ENCODE measurements at regions not wholly inside any gene's neighbourhood (a gene's known extent, or its start where the extent isn't known, plus 50 kb on each side); places are given as distances from the start of the nearest gene placed in this dataset.

DNA sequence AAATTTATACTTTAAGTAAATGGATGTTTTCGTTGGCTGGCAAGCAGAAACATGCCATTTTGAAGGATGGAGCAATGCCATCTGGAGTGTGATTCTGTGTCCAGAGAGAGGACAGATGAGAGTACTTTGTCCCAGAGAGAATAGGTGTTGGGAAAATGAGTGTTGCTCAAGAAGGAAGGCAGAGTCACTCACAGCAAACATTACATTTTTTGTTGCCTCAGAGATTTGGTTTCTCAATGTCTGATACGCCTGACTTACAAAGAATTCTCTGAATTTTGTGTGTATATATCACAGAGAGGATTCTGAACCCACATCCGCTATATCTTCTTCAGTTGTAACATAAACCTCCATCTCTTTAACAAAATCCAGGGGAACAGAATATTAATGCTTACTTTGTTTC, 102.8 kb upstream of the PCDH18 start:
- H3K4me1 ChIP-seq (replicated peaks): no peaks in the 10 kb centered on the region
- H3K4me3 ChIP-seq: no peak overlapping the region
- no peaks in the 10 kb centered on the region for H3K9me3 ChIP-seq (replicated peaks)
- H3K27ac ChIP-seq: no peak overlapping the region
- H3K36me3 ChIP-seq: no peaks in the 10 kb centered on the region
- H3K27me3 ChIP-seq (replicated peaks): no peaks in the 10 kb centered on the region
- no peak for DNase-seq (ENCODE audit: low read depth in 1 of 2, low spot score in 2 of 2)

DNA sequence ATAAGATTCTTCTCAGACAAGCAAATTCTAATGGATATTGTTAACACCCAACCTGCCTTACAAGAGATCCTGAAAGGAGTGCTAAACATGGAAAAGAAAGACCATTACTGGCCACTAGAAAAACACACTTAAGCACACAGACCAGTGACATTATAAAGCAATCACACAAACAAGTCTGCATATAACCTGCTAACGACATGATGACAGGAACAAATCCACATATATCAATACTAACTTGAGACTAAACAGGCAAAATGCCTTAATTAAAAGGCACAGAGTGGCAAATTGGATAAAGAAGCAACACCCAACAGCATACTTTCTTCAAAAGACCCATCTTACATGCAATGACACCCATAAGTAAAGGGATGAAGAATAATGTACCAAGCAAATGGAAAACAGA, 100.5 kb upstream of the PCDH18 start:
- H3K9me3 ChIP-seq (replicated peaks): no peaks in the 10 kb centered on the region
- no peaks in the 10 kb centered on the region for H3K27me3 ChIP-seq (replicated peaks)
- no peak for DNase-seq (ENCODE audit: low read depth in 1 of 2, low spot score in 2 of 2)
- no peaks in the 10 kb centered on the region for H3K36me3 ChIP-seq
- H3K27ac ChIP-seq: no peak overlapping the region
- no peak overlapping the region for H3K4me3 ChIP-seq
- H3K4me1 ChIP-seq (replicated peaks): no peaks in the 10 kb centered on the region

DNA sequence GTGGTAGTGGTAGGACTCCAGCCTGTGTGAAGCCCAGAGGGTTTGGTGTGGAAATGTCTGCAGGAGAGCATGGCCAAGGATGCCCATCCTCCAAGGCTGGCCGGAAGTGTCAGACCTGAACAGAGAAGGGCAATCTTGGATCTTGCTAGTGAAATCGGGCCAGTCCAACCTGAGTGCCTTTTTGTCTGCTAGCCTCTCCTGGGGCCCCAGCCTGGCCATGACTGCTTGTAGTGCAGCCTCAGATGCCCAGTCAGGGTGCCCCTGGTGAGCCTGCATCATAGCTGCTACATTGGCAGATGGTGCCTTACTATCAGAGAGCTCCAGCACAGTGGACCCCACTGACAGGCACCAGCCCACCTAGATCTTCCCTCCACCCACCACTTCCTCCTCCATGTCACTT, 99.3 kb upstream of the PCDH18 start:
- no peak for DNase-seq (ENCODE audit: low read depth in 1 of 2, low spot score in 2 of 2)
- H3K9me3 ChIP-seq (replicated peaks): no peaks in the 10 kb centered on the region
- H3K4me3 ChIP-seq: no peak overlapping the region
- no peak overlapping the region for H3K27ac ChIP-seq
- H3K27me3 ChIP-seq (replicated peaks): no peaks in the 10 kb centered on the region
- no peaks in the 10 kb centered on the region for H3K4me1 ChIP-seq (replicated peaks)
- H3K36me3 ChIP-seq: no peaks in the 10 kb centered on the region

DNA sequence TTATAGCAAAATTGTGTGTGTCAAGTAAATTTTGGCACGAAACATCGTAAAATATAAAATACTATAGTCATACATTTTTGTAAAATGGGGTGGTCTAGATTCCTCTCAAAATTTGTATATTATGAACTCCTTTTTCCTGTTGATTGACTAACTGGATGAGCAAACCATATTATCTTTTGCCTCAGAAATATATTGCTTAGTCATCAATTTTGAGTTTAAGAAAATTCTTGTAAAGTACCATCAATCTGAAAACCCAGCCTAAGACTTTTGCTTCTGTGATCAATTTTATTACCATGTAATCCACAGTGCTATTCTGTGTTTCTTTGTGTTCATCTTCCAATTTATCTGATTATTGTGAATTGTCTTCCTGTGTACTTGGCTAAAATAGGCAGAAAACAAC, 98.0 kb upstream of the PCDH18 start:
- no peaks in the 10 kb centered on the region for H3K27me3 ChIP-seq (replicated peaks)
- no peaks in the 10 kb centered on the region for H3K9me3 ChIP-seq (replicated peaks)
- H3K36me3 ChIP-seq: no peaks in the 10 kb centered on the region
- H3K4me3 ChIP-seq: no peak overlapping the region
- H3K27ac ChIP-seq: no peak overlapping the region
- no peaks in the 10 kb centered on the region for H3K4me1 ChIP-seq (replicated peaks)
- DNase-seq (ENCODE audit: low read depth in 1 of 2, low spot score in 2 of 2): no peak

DNA sequence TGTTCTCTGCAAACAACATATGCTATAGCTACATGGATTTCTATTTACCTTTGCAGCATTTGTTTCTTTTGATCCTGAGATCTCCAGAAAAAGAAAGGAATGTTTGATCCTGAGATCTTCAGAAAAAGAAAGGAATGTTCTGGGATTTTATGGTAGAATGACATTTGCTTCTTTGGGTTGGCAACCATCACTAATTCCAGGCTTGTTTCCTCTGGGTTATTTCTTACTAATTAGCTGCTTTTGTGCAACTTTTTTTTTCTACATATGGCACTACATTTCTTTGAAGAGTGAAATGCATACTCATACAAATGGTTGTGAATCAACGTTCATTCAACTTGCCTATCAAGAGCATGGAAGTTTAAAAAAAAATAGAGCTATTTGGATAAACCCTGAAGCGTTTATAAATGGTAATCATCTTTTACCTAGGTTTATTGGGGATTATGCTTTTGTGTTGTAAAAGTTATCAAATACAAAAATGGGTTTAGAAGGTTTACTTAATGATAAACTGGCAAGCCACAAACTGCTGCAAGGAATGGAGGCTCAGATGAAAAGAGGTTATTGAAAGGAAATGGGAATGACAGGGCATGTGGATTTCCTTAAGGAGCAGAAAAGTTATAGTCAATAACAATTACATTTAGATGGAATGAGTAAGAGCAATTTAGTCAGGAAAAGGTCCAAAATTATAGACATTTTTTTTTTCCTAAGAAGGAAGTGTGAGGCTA, 95.6 kb upstream of the PCDH18 start:
- Histone ChIP-seq H3K27me3 (replicated peaks) (no peaks in the 10 kb centered on the region), H3K27ac (no peak overlapping the region), H3K4me3 (no peak overlapping the region), H3K4me1 (replicated peaks) (no peaks in the 10 kb centered on the region), H3K9me3 (replicated peaks) (no peaks in the 10 kb centered on the region), H3K36me3 (no peaks in the 10 kb centered on the region)
- DNase-seq (ENCODE audit: low read depth in 1 of 2, low spot score in 2 of 2): no peak

DNA sequence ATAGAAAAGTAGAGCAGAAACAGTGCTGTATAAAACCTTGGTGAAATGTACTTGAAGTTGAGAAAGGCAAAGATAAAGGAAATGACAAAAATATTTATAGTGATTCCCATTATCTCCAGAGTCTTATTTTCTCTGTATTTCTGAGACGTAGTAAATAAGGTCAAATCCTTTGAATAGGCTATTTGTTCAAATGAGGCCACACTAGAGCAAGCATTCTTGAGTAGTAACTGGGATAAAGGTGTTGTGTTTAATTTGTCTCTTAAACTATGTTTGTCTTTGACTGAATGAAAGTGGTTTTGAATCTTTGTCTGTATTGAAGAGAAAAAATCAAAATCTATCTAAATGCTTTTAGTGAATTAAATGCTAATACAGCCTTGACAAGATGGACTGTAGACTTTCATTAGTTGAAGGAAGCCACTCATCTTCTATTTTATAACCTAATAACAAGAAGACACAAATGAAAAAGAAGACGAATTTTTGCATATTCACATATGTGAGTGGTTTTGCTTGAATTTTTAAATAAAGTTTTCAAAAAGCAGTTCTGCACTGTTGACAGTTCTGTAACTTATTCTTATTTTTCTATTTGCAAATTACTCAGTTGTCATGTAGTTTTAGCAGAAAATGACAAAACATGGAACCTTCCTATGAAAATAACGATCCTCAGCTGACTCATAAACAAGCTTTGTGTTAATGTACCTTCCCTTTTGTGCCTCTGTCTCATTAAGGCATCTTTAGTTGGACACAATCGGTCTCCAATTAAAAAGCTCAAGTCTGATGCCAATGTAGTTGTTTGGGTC, 94.8 kb upstream of the PCDH18 start:
- Histone ChIP-seq H3K36me3 (no peaks in the 10 kb centered on the region), H3K4me1 (replicated peaks) (no peaks in the 10 kb centered on the region), H3K27me3 (replicated peaks) (no peaks in the 10 kb centered on the region), H3K4me3 (no peak overlapping the region), H3K9me3 (replicated peaks) (no peaks in the 10 kb centered on the region), H3K27ac (no peak overlapping the region)
- no peak for DNase-seq (ENCODE audit: low read depth in 1 of 2, low spot score in 2 of 2)

DNA sequence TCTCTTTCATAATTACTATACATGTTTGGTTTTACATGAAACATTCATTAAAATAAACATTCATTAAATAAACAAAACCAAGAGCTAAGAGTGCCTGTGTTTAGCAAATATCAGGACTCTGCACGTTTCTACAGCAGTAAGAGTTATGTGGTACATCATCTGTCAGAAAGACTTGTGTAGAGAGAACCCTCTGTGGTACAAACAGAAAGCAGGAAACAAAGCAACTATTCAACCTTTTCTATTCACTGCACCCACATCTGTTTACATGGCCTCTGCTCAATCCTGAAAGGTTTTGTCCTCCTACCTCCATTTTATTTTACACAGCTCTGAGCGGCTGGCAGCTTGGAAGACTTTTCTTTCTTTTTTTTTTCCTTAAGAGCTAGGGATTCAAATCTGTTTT, 90.7 kb upstream of the PCDH18 start:
- Histone ChIP-seq H3K9me3 (replicated peaks) (no peaks in the 10 kb centered on the region), H3K27ac (no peak overlapping the region), H3K4me1 (replicated peaks) (no peaks in the 10 kb centered on the region), H3K4me3 (no peak overlapping the region), H3K36me3 (no peaks in the 10 kb centered on the region), H3K27me3 (replicated peaks) (no peaks in the 10 kb centered on the region)
- DNase-seq (ENCODE audit: low read depth in 1 of 2, low spot score in 2 of 2): peak in 1 of 2 experiments; percentile 13

DNA sequence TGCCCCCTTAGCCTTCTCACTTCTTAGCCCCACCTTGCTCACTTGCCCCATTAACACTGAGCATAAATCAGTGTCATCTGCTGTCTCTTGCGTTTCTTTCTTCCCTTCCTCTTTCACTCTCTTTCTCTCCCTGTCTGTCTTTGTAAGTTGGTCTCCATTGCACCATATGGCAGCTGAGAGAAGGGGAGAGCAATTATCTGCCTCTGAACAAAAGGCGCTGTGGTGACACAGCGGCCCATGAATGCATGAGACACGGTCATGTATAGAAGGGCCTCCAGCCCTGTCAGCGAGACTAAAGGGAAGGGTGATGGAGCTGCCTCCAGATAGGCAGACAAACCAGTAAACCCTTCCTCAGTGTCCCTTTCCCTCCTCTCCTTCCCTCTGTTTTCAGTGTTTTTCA, 88.8 kb upstream of the PCDH18 start:
- Histone ChIP-seq H3K4me3 (no peak overlapping the region), H3K9me3 (replicated peaks) (no peaks in the 10 kb centered on the region), H3K27ac (no peak overlapping the region), H3K27me3 (replicated peaks) (no peaks in the 10 kb centered on the region), H3K36me3 (no peaks in the 10 kb centered on the region), H3K4me1 (replicated peaks) (no peaks in the 10 kb centered on the region)
- DNase-seq (ENCODE audit: low read depth in 1 of 2, low spot score in 2 of 2): no peak

DNA sequence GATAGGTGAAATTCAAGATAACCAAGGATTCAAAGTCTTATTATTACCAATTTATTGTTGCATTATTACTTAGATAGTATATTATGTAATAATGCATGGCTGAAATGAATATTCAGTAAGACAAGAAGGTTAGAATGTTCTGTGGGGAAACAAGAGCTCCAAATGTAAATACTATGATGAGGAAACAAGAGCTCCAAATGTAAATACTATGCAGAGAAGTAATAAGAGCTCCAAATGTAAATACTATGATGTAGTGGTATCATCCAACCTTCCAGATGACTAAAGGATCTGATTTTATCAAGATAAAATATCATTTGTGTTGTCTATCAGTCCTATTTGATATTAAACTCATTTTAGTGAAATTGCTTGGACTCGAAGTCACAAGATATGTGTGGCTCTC, 82.2 kb upstream of the PCDH18 start:
- Histone ChIP-seq H3K36me3 (no peaks in the 10 kb centered on the region), H3K9me3 (replicated peaks) (no peaks in the 10 kb centered on the region), H3K27me3 (replicated peaks) (no peaks in the 10 kb centered on the region), H3K4me3 (no peak overlapping the region), H3K27ac (no peak overlapping the region), H3K4me1 (replicated peaks) (peaks cover 5% of the 10 kb centered on the region)
- no peak for DNase-seq (ENCODE audit: low read depth in 1 of 2, low spot score in 2 of 2)

DNA sequence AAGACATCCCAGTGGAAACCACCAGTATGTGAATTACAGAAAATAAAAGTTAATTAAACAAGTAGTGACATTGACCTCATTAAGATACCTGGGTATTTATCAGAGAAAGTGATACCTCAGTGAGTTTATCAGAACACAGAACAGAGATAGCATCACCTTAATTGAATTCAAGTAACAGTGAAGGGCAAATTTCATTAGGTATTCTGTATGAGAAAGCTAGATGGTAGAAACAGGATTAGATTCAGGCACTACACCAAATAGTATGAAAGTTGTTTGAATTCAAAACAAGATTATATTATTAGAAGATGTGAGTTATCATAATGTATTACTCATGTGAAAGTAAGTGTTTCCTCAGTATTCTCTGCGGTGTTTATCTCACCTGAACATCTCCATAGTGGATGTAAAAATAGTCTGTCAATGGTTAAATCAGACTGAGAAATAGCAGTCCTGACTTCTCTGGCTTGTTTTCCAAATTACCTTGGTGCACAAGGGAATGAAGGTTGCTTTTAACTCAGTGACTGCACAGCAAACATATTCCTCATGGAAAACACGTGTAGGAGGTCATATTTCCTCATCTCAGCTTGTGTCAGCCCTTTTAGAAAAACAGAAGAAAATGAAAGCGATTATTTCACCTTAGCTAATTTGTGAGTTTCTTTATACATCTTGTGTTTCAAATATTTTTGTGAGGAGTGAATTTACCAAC, 79.9 kb upstream of the PCDH18 start:
- Histone ChIP-seq H3K9me3 (replicated peaks) (no peaks in the 10 kb centered on the region), H3K27ac (no peak overlapping the region), H3K4me1 (replicated peaks) (peaks cover 6% of the 10 kb centered on the region), H3K27me3 (replicated peaks) (no peaks in the 10 kb centered on the region), H3K36me3 (no peaks in the 10 kb centered on the region), H3K4me3 (no peak overlapping the region)
- DNase-seq (ENCODE audit: low read depth in 1 of 2, low spot score in 2 of 2): no peak

DNA sequence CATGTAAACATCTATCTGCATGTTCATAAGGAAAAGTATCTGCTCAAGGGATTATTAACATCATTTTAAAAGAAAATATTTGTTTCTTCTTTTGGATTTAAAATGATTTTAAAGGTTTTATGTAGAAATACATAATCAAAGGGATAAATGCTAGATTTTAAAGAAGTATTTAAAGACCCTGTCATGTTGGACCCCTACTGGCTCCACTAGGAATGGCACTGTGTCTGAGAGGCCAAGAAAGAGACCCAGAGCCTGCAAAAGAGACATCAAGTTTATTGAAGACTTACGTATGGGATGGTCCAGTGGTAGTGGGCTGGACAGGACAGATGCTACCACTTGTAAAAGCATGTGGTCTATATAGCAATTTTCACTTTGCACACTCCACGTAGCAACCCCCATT, 78.7 kb upstream of the PCDH18 start:
- Histone ChIP-seq H3K27me3 (replicated peaks) (no peaks in the 10 kb centered on the region), H3K9me3 (replicated peaks) (no peaks in the 10 kb centered on the region), H3K27ac (no peak overlapping the region), H3K36me3 (no peaks in the 10 kb centered on the region), H3K4me3 (no peak overlapping the region), H3K4me1 (replicated peaks) (peaks cover 6% of the 10 kb centered on the region)
- DNase-seq (ENCODE audit: low read depth in 1 of 2, low spot score in 2 of 2): no peak

DNA sequence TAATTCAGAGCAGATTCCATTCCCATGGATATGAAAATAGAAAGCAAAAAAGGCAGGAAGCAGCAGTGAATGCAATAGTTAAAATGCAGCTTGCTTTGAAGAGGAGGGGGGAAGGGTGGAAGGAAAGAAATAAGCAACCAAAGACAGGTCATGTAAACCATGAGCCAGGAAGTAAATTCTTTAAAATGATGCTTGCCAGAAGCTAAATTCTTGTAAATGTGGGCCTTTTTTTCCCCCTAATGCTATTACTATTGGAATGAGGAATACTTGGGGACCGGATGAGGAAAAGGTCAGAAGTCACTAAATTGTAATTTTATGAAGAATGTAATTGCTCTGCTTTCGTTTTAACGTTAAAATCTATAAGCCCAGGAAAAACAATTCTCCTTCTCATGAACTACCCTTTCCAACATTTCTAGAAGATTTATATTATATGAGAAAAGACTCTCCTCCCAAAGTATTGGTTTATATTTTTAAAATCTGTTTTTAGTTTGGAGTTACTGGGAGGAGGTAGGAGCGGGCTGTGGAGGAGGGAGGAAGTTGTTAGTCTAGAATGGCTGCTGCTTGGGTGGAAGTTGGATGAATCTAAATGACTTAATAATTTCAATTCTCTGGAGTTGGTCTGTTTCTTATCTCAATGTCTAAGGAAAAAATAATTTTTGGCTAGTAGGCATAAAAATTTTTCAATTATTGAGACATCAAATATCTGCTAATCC, 77.6 kb upstream of the PCDH18 start:
- peak overlapping the region; percentile 52 for H3K27ac ChIP-seq
- H3K4me3 ChIP-seq: no peak overlapping the region

DNA sequence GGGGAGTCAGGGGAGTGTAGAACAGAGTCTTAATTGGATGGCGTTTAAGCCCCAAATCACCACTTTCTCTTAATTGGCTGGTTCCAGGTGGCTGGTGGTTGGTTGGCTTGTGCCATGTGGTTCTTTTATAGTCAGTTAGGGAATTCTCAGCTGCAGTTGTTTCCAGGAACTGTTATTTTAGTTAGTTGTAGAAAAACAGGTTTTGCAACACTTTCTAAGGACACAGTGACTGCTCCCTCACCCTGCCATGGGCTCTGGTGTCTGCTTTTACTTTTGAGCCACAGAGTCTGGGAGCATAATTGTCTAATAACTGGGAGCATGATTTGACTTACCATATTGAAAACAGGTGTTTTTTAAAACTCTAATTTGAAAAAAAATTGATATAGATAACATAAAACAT, 75.8 kb upstream of the PCDH18 start:
- no peaks in the 10 kb centered on the region for H3K9me3 ChIP-seq (replicated peaks)
- DNase-seq (ENCODE audit: low read depth in 1 of 2, low spot score in 2 of 2): no peak
- H3K4me1 ChIP-seq (replicated peaks): peaks cover 6% of the 10 kb centered on the region
- no peak overlapping the region for H3K4me3 ChIP-seq
- no peak overlapping the region for H3K27ac ChIP-seq
- no peaks in the 10 kb centered on the region for H3K36me3 ChIP-seq
- no peaks in the 10 kb centered on the region for H3K27me3 ChIP-seq (replicated peaks)

More for the DNA sequence above, 77.6 kb upstream of the PCDH18 start:
- Histone ChIP-seq H3K4me1 (replicated peaks) (peaks cover 6% of the 10 kb centered on the region), H3K9me3 (replicated peaks) (no peaks in the 10 kb centered on the region), H3K36me3 (no peaks in the 10 kb centered on the region), H3K27me3 (replicated peaks) (no peaks in the 10 kb centered on the region)
- peak in 1 of 2 experiments; percentile 30 for DNase-seq (ENCODE audit: low read depth in 1 of 2, low spot score in 2 of 2)

DNA sequence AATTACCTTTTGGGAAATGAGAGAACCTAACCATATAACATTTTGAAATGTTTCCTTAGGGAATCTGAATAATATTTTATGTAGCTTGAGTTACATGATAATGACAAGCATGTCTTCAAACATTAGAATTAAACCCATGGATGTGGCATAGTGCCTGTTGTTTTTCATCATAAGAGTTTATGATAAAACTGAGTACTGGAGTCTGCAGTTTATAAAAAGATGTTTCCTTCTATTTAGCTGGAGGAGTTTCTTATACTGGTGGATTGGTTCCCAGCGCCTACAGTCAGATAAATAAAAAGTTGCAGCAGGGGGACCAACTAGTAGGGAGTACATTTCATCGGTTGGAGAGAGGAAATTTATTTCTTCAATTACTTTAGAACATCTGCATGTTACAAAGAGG, 70.1 kb upstream of the PCDH18 start:
- Histone ChIP-seq H3K27me3 (replicated peaks) (no peaks in the 10 kb centered on the region), H3K27ac (no peak overlapping the region), H3K9me3 (replicated peaks) (no peaks in the 10 kb centered on the region), H3K4me3 (no peak overlapping the region), H3K36me3 (no peaks in the 10 kb centered on the region), H3K4me1 (replicated peaks) (peaks cover 13% of the 10 kb centered on the region)
- DNase-seq (ENCODE audit: low read depth in 1 of 2, low spot score in 2 of 2): no peak
